H4 (cell line): ENCODE measurements at regions not wholly inside any gene's neighbourhood (a gene's known extent, or its start where the extent isn't known, plus 50 kb on each side); places are given as distances from the start of the nearest gene placed in this dataset.

Experiments
- DNase-seq: peaks from one replicate; pipeline ENCODE4 v3.0.0-alpha.2; 2015; ENCODE audit warnings: low spot score

- DNase-seq, result no peak
Measured at GRCh38 chr12:102781117-102781516, 135.9 kb downstream of the PAH start.

GRCh38 chr12:102776041-102776440, 141.0 kb downstream of the PAH start:
- DNase-seq, result no peak

GRCh38 chr12:102769323-102769916, 147.6 kb downstream of the PAH start:
- peak; percentile 48 for DNase-seq

- DNase-seq, result no peak
Measured at GRCh38 chr12:102766961-102767360, 150.1 kb downstream of the PAH start.

GRCh38 chr12:102765736-102766135, 151.3 kb downstream of the PAH start:
- no peak for DNase-seq

- no peak for DNase-seq
Measured at GRCh38 chr12:102763471-102763870, 153.6 kb downstream of the PAH start.

- no peak for DNase-seq
Measured at GRCh38 chr12:102763061-102763460, 154.0 kb downstream of the PAH start.

- DNase-seq, result no peak
Measured at GRCh38 chr12:102760322-102760721, 156.7 kb downstream of the PAH start.

- DNase-seq, result no peak
Measured at GRCh38 chr12:102759466-102759865, 157.6 kb downstream of the PAH start.

- DNase-seq, result no peak
Measured at GRCh38 chr12:102757882-102758226, 159.2 kb downstream of the PAH start.

GRCh38 chr12:102757154-102757881, 159.7 kb downstream of the PAH start:
- DNase-seq, result no peak

- no peak for DNase-seq
Measured at GRCh38 chr12:102756530-102756929, 160.5 kb downstream of the PAH start.

GRCh38 chr12:102755266-102755665, 161.8 kb downstream of the PAH start:
- no peak for DNase-seq

GRCh38 chr12:102753802-102754201, 163.2 kb downstream of the PAH start:
- no peak for DNase-seq

- no peak for DNase-seq
Measured at GRCh38 chr12:102748704-102749103, 168.3 kb downstream of the PAH start.

GRCh38 chr12:102746963-102747362, 170.1 kb downstream of the PAH start:
- no peak for DNase-seq

- no peak for DNase-seq
Measured at GRCh38 chr12:102745971-102746600, 171.0 kb downstream of the PAH start.

- DNase-seq, result no peak
Measured at GRCh38 chr12:102741196-102741595, 175.8 kb downstream of the PAH start.

GRCh38 chr12:102740141-102740955, 176.7 kb downstream of the PAH start:
- DNase-seq, result peak; percentile 9

GRCh38 chr12:102736328-102736727, 180.7 kb downstream of the PAH start:
- DNase-seq, result no peak

- DNase-seq, result no peak
Measured at GRCh38 chr12:102735104-102735503, 181.9 kb downstream of the PAH start.

- DNase-seq, result no peak
Measured at GRCh38 chr12:102730996-102731395, 186.0 kb downstream of the PAH start.
